Middle frontal gyrus (tissue), 1 donor: ENCODE measurements at regions not wholly inside any gene's neighbourhood (a gene's known extent, or its start where the extent isn't known, plus 50 kb on each side); places are given as distances from the start of the nearest gene placed in this dataset.
"Not testable (repeated sequence)": the region's sequence is repeated elsewhere in the genome, so short reads cannot be mapped to it uniquely, and the experiment has no call there.

Source experiments
- DNase-seq: peaks from one replicate; pipeline ENCODE4 v3.0.0-alpha.2; 2015; ENCODE audit warnings: low spot score; ENCODE audit errors: extremely low spot score

DNA sequence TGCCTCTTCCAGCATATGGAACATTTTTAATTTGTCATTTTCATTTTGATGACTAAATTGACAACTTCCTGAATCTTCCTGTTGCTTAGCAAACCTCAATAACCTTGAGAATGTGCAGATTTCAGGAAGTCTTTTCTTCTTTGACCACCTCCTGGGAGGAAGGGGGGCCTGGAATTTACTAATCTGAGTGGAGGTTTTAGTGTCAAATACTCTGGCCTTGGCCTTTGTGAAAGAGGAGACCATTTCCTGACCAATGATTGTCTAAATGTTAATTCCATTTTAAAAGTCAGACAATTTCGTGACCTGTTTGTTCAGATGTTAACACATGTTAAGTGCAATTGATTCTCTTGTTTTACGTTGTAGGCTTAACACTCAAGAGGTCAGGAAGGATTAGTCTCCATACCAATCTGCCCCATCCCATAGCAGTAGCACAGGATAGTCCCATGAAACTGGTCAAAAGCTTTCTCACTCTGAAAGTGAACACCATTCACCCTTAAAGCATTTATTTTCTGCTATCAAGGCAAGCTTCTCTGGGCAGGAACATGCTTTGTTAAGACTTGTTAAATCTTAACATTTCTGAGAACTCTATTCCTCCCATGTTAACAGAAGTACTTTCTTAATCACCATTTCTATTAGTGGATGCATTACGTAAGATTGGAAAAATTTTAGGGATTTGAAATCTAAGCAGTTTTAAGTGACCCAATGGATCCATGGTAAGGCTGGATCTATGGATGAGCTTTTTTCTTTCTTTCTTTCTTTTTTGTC lies 219.6 kb downstream of the RND3 start:
- no peak for DNase-seq

DNA sequence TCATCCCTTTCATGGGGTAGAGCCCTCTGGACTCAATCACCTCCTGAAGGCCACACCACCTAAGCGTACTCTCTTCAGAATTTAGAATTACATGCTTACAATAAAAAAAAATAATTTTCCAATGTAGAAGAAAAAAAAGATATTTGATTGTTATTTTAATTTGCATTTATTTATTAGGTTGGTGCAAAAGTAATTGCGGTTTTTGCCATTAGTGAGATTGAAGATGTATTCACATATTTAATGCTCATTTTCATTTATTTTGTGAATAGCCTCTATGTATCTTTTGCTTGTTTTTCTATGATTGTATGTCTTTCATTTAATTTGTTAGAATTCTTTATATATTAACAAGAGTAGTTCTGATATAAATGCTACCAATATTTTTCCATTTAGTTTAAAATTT lies 220.5 kb downstream of the RND3 start:
- DNase-seq = no peak

- no peak for DNase-seq
Measured at GRCh38 chr2:150264442-150264841, 223.0 kb downstream of the RND3 start.

DNA sequence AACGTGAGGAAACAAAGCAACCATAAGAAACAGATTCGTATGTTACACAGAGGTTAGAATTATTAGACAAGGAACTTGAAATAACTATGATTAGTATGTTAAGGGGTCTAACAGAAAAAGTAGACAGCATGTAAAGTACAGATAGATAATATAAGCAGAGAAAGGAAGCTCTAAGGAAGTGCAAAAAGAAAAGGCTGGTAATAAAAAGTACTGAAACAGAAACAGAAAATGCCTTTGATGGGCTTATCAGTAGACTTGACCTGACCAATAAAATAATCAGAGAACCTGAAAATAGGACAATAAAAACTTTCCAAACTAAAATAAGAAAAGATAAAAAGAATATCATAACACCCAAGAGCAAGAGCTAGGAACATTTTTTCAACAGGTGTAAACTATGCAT lies 225.8 kb downstream of the RND3 start:
- no peak for DNase-seq

- DNase-seq = no peak
Measured at GRCh38 chr2:150260636-150261035, 226.8 kb downstream of the RND3 start.

DNA sequence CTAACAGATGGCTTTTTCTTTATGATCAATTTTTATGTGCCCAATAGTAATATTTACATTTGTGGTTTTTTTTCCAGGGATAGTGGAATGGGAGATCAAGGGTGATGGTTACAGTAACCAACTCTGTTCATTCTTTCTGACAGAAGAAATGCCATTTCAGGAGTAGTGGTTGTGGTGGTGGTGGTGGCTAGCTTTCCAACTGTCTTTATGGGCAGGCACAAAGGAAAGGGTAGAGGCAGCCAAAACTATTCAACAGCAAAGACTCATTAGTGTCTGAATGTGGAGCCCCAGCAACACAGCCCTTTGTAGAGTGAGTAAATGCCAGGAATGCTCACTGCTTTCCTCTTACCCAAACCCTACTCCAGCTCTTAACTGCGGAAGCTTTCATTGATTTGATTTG lies 227.7 kb downstream of the RND3 start:
- no peak for DNase-seq

DNA sequence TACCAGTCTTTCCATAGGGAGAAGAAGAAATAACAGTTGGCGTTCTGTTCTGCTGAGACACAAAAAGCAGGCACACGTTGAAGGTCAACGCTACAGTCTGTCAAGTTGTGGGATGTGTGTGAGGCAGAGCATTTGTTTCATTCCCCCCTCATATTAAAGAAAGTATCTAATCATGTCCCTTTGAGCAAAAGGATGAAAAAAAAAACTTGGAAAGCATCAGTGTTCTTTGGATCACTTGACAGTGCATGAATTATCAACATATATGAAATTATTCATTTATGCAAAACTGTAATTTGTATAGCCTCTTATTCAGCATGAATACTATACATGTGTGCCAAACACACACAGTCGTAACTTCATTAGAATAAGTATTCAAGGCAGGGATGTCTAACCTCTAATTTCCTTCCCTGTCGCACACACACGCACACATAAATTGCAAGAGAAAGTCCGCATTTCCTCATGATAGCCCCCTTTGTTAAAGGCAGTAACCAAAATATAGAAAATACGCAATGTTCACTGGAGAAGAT lies 228.6 kb downstream of the RND3 start:
- no peak for DNase-seq

- DNase-seq = no peak
Measured at GRCh38 chr2:150256736-150257135, 230.7 kb downstream of the RND3 start.

DNA sequence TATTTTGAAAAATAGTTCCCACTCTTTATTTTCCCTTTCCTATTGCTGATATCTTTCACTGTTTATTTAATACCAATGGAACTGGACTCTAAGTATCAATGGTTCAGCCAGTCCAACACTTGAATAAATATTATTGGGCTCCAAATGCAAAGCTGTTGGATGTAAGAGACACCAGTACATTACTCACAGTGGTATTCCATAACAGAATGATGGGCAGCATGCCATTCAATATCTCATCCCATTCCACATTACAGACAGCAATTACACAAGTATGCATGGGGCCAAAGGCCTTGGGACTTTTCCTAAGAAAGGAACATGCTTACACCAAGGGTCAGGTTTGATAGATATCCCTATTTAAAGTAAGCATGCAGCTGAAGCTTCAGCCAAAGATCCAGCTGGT lies 231.9 kb downstream of the RND3 start:
- no peak for DNase-seq

DNA sequence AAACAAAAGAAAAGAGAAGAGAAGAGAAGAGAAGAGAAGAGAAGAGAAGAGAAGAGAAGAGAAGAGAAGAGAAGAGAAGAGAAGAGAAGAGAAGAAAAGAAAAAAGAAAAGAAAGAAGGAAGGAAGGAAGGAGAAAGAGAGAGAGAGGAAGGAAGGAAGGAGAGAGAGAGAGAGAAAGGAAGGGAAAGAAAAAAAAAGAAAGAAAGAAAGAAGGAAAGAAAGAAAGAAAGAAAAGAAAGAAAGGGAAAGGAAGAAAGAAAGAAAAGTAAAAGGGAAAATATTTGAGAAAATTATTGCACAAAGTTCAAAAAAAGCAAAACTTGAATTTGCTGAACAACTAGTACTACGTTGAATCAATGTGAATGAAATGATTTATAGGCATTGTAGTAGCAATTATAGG lies 237.7 kb downstream of the RND3 start:
- DNase-seq = not testable (repeated sequence)

GRCh38 chr2:150247481-150247880 lies 240.0 kb downstream of the RND3 start:
- DNase-seq = no peak

GRCh38 chr2:150234787-150235446 lies 252.6 kb downstream of the RND3 start:
- no peak for DNase-seq

DNA sequence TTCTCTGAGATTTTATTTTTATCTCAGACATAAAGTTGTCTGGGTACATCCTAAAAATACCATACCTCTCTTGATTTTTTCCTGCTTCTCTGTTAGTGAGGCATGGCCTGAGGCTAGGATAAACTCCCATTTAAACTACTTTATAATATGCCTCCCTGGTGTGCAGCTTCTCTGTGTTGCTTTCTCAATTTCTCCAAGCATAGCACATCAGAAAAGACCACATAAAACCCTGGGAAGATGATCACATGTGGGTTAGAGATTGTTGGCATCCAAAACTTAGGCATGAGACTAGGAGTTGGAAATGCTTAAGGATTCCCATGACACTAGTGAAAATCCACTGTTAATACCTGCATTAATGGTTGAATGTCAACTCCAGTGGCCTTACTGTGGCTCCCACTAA lies 254.6 kb downstream of the RND3 start:
- no peak for DNase-seq

DNA sequence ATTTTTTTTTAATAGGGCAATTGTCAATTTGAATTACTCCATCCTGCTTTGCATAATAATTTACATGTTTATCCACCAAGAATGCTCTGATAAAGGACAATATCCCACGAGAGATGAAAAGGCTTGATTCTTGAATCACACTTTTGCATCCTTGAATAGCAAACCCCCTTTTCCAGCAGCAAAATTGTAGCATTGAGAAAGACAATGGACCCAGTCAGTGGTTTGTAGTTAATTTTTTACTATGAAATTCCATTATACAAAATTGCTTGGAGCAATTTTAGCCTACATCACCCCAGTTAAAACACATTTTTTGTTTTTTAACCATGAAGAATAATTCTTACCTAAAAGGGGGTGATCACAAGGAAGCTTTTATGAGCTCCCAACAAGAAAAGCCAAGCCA lies 255.1 kb downstream of the RND3 start:
- DNase-seq = no peak

GRCh38 chr2:150230616-150231015 lies 256.9 kb downstream of the RND3 start:
- DNase-seq = no peak

- no peak for DNase-seq
Measured at GRCh38 chr2:150230004-150230403, 257.5 kb downstream of the RND3 start.

- DNase-seq = peak; percentile 58
Measured at GRCh38 chr2:150228936-150229335, 258.5 kb downstream of the RND3 start.

DNA sequence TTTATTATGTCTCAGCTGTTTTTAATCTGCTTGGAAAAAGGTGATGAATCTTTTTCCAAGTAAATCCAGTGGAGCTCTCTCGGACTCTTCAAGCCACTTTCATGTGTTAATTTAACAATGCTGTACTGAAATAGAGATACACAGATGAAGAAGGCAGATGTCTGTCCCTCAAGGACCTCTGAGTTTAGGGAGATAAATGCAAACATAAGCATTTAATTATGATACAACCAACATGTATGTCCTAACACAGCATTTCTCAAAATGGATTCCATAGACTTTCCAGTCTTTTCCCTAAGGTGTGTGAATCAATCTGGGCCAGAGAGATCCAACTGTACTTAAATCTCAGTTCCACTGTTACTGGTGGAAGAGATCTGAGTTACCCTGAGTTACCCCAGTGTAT lies 262.4 kb downstream of the RND3 start:
- no peak for DNase-seq

DNA sequence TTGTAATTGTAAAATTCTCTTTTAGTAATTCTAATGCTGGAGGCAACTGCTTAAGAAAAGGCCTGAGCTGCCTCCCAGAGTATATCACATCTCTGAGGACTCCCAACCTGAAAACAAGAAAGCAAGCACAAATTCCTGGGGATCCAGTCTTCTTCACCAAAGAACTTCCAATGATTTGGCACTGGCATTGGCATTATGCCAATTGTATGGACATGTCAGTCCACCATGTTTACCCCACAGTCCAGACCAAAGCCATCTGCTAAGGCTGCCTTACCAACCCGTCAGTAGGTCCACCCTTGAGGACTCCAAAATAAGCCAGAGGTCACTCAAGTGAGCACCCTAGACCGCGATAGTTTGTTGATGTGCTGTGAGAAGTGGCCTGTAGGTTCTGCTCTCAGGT lies 263.1 kb downstream of the RND3 start:
- DNase-seq = no peak

DNA sequence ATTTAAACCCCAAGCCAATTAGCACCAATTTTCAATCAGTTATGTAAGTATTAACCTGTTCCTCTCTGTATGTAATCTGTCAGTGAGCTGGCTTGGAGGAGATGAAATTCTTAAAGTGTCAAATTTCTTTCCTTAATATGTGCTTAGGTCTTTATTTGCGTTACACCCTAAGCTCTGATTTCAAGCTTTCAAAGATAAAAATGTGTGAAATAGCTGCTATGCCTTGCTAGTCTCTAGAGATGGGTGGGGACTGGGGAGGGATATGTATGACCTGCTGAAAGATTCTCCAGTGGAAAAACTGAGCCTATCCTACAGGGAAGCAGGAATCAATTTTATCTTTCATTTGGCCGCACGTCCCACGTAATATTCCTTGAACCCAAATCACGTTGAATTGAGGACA lies 264.5 kb downstream of the RND3 start:
- DNase-seq = no peak

DNA sequence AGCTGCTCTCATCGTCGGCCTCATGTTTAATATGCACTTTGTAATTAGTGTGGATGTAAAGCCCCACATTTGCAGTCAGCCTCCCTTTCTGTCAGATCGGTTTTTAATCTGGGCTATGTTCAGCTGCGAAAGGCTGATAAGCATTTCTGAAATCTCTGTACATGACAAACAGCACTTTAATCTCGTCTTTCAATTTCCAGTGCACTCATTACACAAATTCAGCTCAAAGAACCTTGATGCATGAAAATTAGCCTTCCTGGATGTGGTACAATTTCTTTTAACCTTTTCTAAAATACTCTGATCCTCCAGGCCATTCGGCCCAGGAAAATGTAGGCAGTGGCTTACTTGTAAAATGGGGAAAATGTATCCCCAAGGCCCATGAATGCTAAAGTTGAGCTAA lies 265.1 kb downstream of the RND3 start:
- no peak for DNase-seq

- no peak for DNase-seq
Measured at GRCh38 chr2:150219861-150220260, 267.6 kb downstream of the RND3 start.

- no peak for DNase-seq
Measured at GRCh38 chr2:150215041-150215440, 272.4 kb downstream of the RND3 start.
